Nephron progenitor cell (in vitro differentiated cells): ENCODE measurements at regions not wholly inside any gene's neighbourhood (a gene's known extent, or its start where the extent isn't known, plus 50 kb on each side); places are given as distances from the start of the nearest gene placed in this dataset.
"Not testable (repeated sequence)": the region's sequence is repeated elsewhere in the genome, so short reads cannot be mapped to it uniquely, and the experiment has no call there.

Experiments
- DNase-seq: peaks from one replicate; pipeline ENCODE4 v3.0.0; 2021
- H3K27ac Mint-ChIP-seq: 2 replicates; pipeline ENCODE4 v1.8.0; 2021; ENCODE audit warnings: mild to moderate bottlenecking, moderate library complexity, mixed read lengths
- H3K27me3 Mint-ChIP-seq: 2 replicates; pipeline ENCODE4 v1.8.0; 2021; ENCODE audit warnings: mild to moderate bottlenecking, low read depth, mixed read lengths; ENCODE audit not compliant: poor library complexity
- H3K36me3 Mint-ChIP-seq: 2 replicates; pipeline ENCODE4 v1.8.0; 2021; ENCODE audit warnings: low read depth, mixed read lengths
- H3K4me1 Mint-ChIP-seq: 2 replicates; pipeline ENCODE4 v1.8.0; 2021; ENCODE audit warnings: mixed read lengths
- H3K4me3 Mint-ChIP-seq: 2 replicates; pipeline ENCODE4 v1.8.0; 2021; ENCODE audit warnings: mild to moderate bottlenecking, moderate library complexity, mixed read lengths
- H3K9me3 Mint-ChIP-seq: 2 replicates; pipeline ENCODE4 v1.8.0; 2021; ENCODE audit warnings: mild to moderate bottlenecking, moderate library complexity, mixed read lengths
- CTCF ChIP-seq: fragments of 200-600 bp; sonication (generic); IDR thresholded peaks from 2 replicates; pipeline ENCODE4 v1.5.0; 2021; ENCODE audit warnings: antibody characterized with exemption

GRCh38 chr3:158953131-158953530, 151.3 kb downstream of the MFSD1 start:
- peaks cover 9% of the 10 kb centered on the region for H3K4me1 Mint-ChIP-seq
- no peaks in the 10 kb centered on the region for H3K36me3 Mint-ChIP-seq
- H3K27ac Mint-ChIP-seq: no peak overlapping the region
- peaks cover 3% of the 10 kb centered on the region for H3K27me3 Mint-ChIP-seq
- no peak overlapping the region for H3K4me3 Mint-ChIP-seq
- TF ChIP-seq CTCF: no peak
- no peak for DNase-seq
- no peaks in the 10 kb centered on the region for H3K9me3 Mint-ChIP-seq

- Mint-ChIP-seq H3K27ac (no peak overlapping the region), H3K36me3 (no peaks in the 10 kb centered on the region)
Observed at GRCh38 chr3:158954420-158954819, 152.6 kb downstream of the MFSD1 start.

GRCh38 chr3:158957777-158958176, 155.9 kb downstream of the MFSD1 start:
- DNase-seq, H3K36me3 Mint-ChIP-seq, H3K27ac Mint-ChIP-seq, H3K27me3 Mint-ChIP-seq, H3K9me3 Mint-ChIP-seq, H3K4me1 Mint-ChIP-seq, H3K4me3 Mint-ChIP-seq: not testable (repeated sequence)

More at GRCh38 chr3:158954420-158954819, 152.6 kb downstream of the MFSD1 start:
- no peak for TF ChIP-seq CTCF
- Mint-ChIP-seq H3K4me1 (no peaks in the 10 kb centered on the region), H3K4me3 (no peak overlapping the region), H3K9me3 (no peaks in the 10 kb centered on the region), H3K27me3 (peaks cover 3% of the 10 kb centered on the region)
- DNase-seq: no peak

GRCh38 chr3:158958873-158959272, 157.0 kb downstream of the MFSD1 start:
- Mint-ChIP-seq H3K4me1 (no peaks in the 10 kb centered on the region), H3K27me3 (peaks cover 3% of the 10 kb centered on the region), H3K4me3 (no peak overlapping the region), H3K36me3 (no peaks in the 10 kb centered on the region), H3K9me3 (no peaks in the 10 kb centered on the region), H3K27ac (no peak overlapping the region)
- TF ChIP-seq CTCF: no peak
- no peak for DNase-seq

- no peak overlapping the region for H3K4me3 Mint-ChIP-seq
- no peak overlapping the region for H3K27ac Mint-ChIP-seq
- no peak for DNase-seq
- no peaks in the 10 kb centered on the region for H3K9me3 Mint-ChIP-seq
- H3K27me3 Mint-ChIP-seq: peaks cover 3% of the 10 kb centered on the region
- no peaks in the 10 kb centered on the region for H3K4me1 Mint-ChIP-seq
- no peak for TF ChIP-seq CTCF
- no peaks in the 10 kb centered on the region for H3K36me3 Mint-ChIP-seq
Observed at GRCh38 chr3:158961471-158961870, 159.6 kb downstream of the MFSD1 start.

GRCh38 chr3:158961911-158962310, 160.1 kb downstream of the MFSD1 start:
- Mint-ChIP-seq H3K27me3 (peaks cover 3% of the 10 kb centered on the region), H3K4me1 (no peaks in the 10 kb centered on the region), H3K9me3 (no peaks in the 10 kb centered on the region), H3K36me3 (no peaks in the 10 kb centered on the region), H3K4me3 (no peak overlapping the region), H3K27ac (no peak overlapping the region)
- DNase-seq: no peak
- no peak for TF ChIP-seq CTCF
